ENCODE measurements at regions not wholly inside any gene's neighbourhood (a gene's known extent, or its start where the extent isn't known, plus 50 kb on each side); places are given as distances from the start of the nearest gene placed in this dataset.

DNA sequence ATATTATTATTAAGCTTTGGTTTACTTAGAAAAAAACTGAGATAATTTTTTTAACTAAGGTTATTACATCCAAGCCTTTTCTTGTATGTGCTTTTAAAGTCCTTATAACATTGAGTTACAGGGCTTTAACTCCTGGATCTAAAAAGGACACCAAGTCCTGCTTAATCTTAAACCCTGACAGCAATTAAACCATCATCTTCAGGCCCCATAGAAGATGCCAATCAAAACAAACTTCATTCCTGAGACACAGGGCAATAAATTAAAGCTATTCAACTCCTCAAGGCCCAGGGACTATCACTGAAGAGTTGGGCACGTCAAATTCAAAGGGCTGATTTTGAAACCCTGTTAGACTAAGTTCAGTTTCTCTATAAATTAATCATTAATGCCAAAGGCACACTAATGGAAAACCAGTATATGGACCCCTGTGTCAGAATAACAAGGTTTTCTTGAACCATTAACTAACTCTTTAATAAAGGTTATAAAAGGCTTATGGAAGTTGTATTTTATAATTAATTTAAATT lies 1152.6 kb downstream of the NSUN3 start:
- Histone ChIP-seq H3K4me3 (ENCODE audit: insufficient read depth in 1 of 2, low read depth in 1 of 2, low read length in 2 of 2) (no peak overlapping the region), H2BK120ac (ENCODE audit: low read depth, low read length) (no peak overlapping the region), H3K23ac (ENCODE audit: low read length in 2 of 2) (no peak overlapping the region), H3K4me2 (ENCODE audit: low read length, poor library complexity, severe bottlenecking) (no peak overlapping the region), H3K79me1 (replicated peaks; ENCODE audit: low read length, poor library complexity, severe bottlenecking) (no peaks in the 10 kb centered on the region), H4K8ac (ENCODE audit: low read length) (no peak overlapping the region), H3K27ac (ENCODE audit: low read length, poor library complexity, severe bottlenecking) (no peak overlapping the region), H2AK5ac (ENCODE audit: low read length, severe bottlenecking) (no peak overlapping the region), H2AFZ (ENCODE audit: low read depth, low read length) (no peak overlapping the region), H3K36me3 (ENCODE audit: control insufficient read depth in 1 of 2, insufficient read depth in 2 of 2, low read depth in 1 of 2, low read length in 2 of 2) (no peaks in the 10 kb centered on the region), H4K91ac (ENCODE audit: low read length) (no peak overlapping the region), H3K27me3 (ENCODE audit: control insufficient read depth in 1 of 2, insufficient read depth in 1 of 2, low read length in 2 of 2) (no peaks in the 10 kb centered on the region), H3K9ac (ENCODE audit: low read length) (no peak overlapping the region), H3K18ac (ENCODE audit: low read depth in 1 of 2, low read length in 2 of 2) (no peak overlapping the region), H3K4me1 (ENCODE audit: control insufficient read depth, insufficient read depth, low read depth, low read length) (no peaks in the 10 kb centered on the region), H3K4ac (ENCODE audit: low read depth in 1 of 2, low read length in 2 of 2) (no peak overlapping the region), H3K14ac (ENCODE audit: low read length in 2 of 2) (no peak overlapping the region), H2BK15ac (ENCODE audit: low read depth, poor library complexity, severe bottlenecking) (no peak overlapping the region), H2BK5ac (ENCODE audit: low read depth, low read length, poor library complexity, severe bottlenecking) (no peak overlapping the region), H2BK12ac (ENCODE audit: low read length in 2 of 2) (no peak overlapping the region), H3K9me3 (ENCODE audit: control insufficient read depth, low read length) (peaks cover 6% of the 10 kb centered on the region)
- no peak for DNase-seq
- 75% methylated on average over 1 of the region's 1 CpG for WGBS

GRCh38 chr3:95217661-95218060 lies 1154.8 kb downstream of the NSUN3 start:
- no peak overlapping the region for H4K91ac ChIP-seq (ENCODE audit: low read length)
- no peaks in the 10 kb centered on the region for H3K79me1 ChIP-seq (replicated peaks; ENCODE audit: low read length, poor library complexity, severe bottlenecking)
- H4K8ac ChIP-seq (ENCODE audit: low read length): no peak overlapping the region
- H2BK120ac ChIP-seq (ENCODE audit: low read depth, low read length): no peak overlapping the region
- DNase-seq: no peak
- no peaks in the 10 kb centered on the region for H3K27me3 ChIP-seq (ENCODE audit: control insufficient read depth in 1 of 2, insufficient read depth in 1 of 2, low read length in 2 of 2)
- no peak overlapping the region for H3K4me2 ChIP-seq (ENCODE audit: low read length, poor library complexity, severe bottlenecking)
- no peak overlapping the region for H3K18ac ChIP-seq (ENCODE audit: low read depth in 1 of 2, low read length in 2 of 2)
- no peak overlapping the region for H2AFZ ChIP-seq (ENCODE audit: low read depth, low read length)
- H2AK5ac ChIP-seq (ENCODE audit: low read length, severe bottlenecking): no peak overlapping the region
- H2BK5ac ChIP-seq (ENCODE audit: low read depth, low read length, poor library complexity, severe bottlenecking): no peak overlapping the region
- no peak overlapping the region for H3K23ac ChIP-seq (ENCODE audit: low read length in 2 of 2)
- no peak overlapping the region for H2BK15ac ChIP-seq (ENCODE audit: low read depth, poor library complexity, severe bottlenecking)
- no peaks in the 10 kb centered on the region for H3K4me1 ChIP-seq (ENCODE audit: control insufficient read depth, insufficient read depth, low read depth, low read length)
- no peak overlapping the region for H2BK12ac ChIP-seq (ENCODE audit: low read length in 2 of 2)
- H3K9ac ChIP-seq (ENCODE audit: low read length): no peak overlapping the region
- no peak overlapping the region for H3K14ac ChIP-seq (ENCODE audit: low read length in 2 of 2)
- no peaks in the 10 kb centered on the region for H3K36me3 ChIP-seq (ENCODE audit: control insufficient read depth in 1 of 2, insufficient read depth in 2 of 2, low read depth in 1 of 2, low read length in 2 of 2)
- H3K4ac ChIP-seq (ENCODE audit: low read depth in 1 of 2, low read length in 2 of 2): no peak overlapping the region
- H3K9me3 ChIP-seq (ENCODE audit: control insufficient read depth, low read length): peaks cover 6% of the 10 kb centered on the region
- no peak overlapping the region for H3K4me3 ChIP-seq (ENCODE audit: insufficient read depth in 1 of 2, low read depth in 1 of 2, low read length in 2 of 2)
- H3K27ac ChIP-seq (ENCODE audit: low read length, poor library complexity, severe bottlenecking): no peak overlapping the region

- Histone ChIP-seq H2AK5ac (ENCODE audit: low read length, severe bottlenecking) (no peak overlapping the region), H2AFZ (ENCODE audit: low read depth, low read length) (no peak overlapping the region), H3K27me3 (ENCODE audit: control insufficient read depth in 1 of 2, insufficient read depth in 1 of 2, low read length in 2 of 2) (no peaks in the 10 kb centered on the region), H3K23ac (ENCODE audit: low read length in 2 of 2) (no peak overlapping the region), H3K4me1 (ENCODE audit: control insufficient read depth, insufficient read depth, low read depth, low read length) (no peaks in the 10 kb centered on the region), H2BK15ac (ENCODE audit: low read depth, poor library complexity, severe bottlenecking) (no peak overlapping the region), H4K91ac (ENCODE audit: low read length) (no peak overlapping the region), H3K4me3 (ENCODE audit: insufficient read depth in 1 of 2, low read depth in 1 of 2, low read length in 2 of 2) (no peak overlapping the region), H2BK12ac (ENCODE audit: low read length in 2 of 2) (no peak overlapping the region), H3K9ac (ENCODE audit: low read length) (no peak overlapping the region), H2BK120ac (ENCODE audit: low read depth, low read length) (no peak overlapping the region), H4K8ac (ENCODE audit: low read length) (no peak overlapping the region), H3K36me3 (ENCODE audit: control insufficient read depth in 1 of 2, insufficient read depth in 2 of 2, low read depth in 1 of 2, low read length in 2 of 2) (no peaks in the 10 kb centered on the region), H2BK5ac (ENCODE audit: low read depth, low read length, poor library complexity, severe bottlenecking) (no peak overlapping the region), H3K27ac (ENCODE audit: low read length, poor library complexity, severe bottlenecking) (no peak overlapping the region), H3K4ac (ENCODE audit: low read depth in 1 of 2, low read length in 2 of 2) (no peak overlapping the region), H3K79me1 (replicated peaks; ENCODE audit: low read length, poor library complexity, severe bottlenecking) (no peaks in the 10 kb centered on the region), H3K9me3 (ENCODE audit: control insufficient read depth, low read length) (peaks cover 6% of the 10 kb centered on the region), H3K4me2 (ENCODE audit: low read length, poor library complexity, severe bottlenecking) (no peak overlapping the region), H3K18ac (ENCODE audit: low read depth in 1 of 2, low read length in 2 of 2) (no peak overlapping the region), H3K14ac (ENCODE audit: low read length in 2 of 2) (no peak overlapping the region)
- WGBS: no CpG with 5 or more reads among the region's 1 CpG
- no peak for DNase-seq
These were observed 1155.6 kb downstream of the NSUN3 start for GRCh38 chr3:95218484-95218883.

- Histone ChIP-seq H3K4me1 (ENCODE audit: control insufficient read depth, insufficient read depth, low read depth, low read length) (no peaks in the 10 kb centered on the region), H2AFZ (ENCODE audit: low read depth, low read length) (no peak overlapping the region), H3K9ac (ENCODE audit: low read length) (no peak overlapping the region)
These were observed 1163.6 kb downstream of the NSUN3 start for GRCh38 chr3:95226437-95226836.

More at GRCh38 chr3:95226437-95226836, 1163.6 kb downstream of the NSUN3 start:
- Histone ChIP-seq H3K14ac (ENCODE audit: low read length in 2 of 2) (no peak overlapping the region), H3K18ac (ENCODE audit: low read depth in 1 of 2, low read length in 2 of 2) (no peak overlapping the region), H3K4me3 (ENCODE audit: insufficient read depth in 1 of 2, low read depth in 1 of 2, low read length in 2 of 2) (no peak overlapping the region), H3K36me3 (ENCODE audit: control insufficient read depth in 1 of 2, insufficient read depth in 2 of 2, low read depth in 1 of 2, low read length in 2 of 2) (no peaks in the 10 kb centered on the region), H4K91ac (ENCODE audit: low read length) (no peak overlapping the region), H3K27ac (ENCODE audit: low read length, poor library complexity, severe bottlenecking) (no peak overlapping the region), H3K4ac (ENCODE audit: low read depth in 1 of 2, low read length in 2 of 2) (no peak overlapping the region), H2BK12ac (ENCODE audit: low read length in 2 of 2) (no peak overlapping the region), H2AK5ac (ENCODE audit: low read length, severe bottlenecking) (no peak overlapping the region), H3K23ac (ENCODE audit: low read length in 2 of 2) (no peak overlapping the region), H2BK5ac (ENCODE audit: low read depth, low read length, poor library complexity, severe bottlenecking) (no peak overlapping the region), H3K79me1 (replicated peaks; ENCODE audit: low read length, poor library complexity, severe bottlenecking) (no peaks in the 10 kb centered on the region), H2BK120ac (ENCODE audit: low read depth, low read length) (no peak overlapping the region), H3K4me2 (ENCODE audit: low read length, poor library complexity, severe bottlenecking) (no peak overlapping the region), H3K27me3 (ENCODE audit: control insufficient read depth in 1 of 2, insufficient read depth in 1 of 2, low read length in 2 of 2) (no peaks in the 10 kb centered on the region), H3K9me3 (ENCODE audit: control insufficient read depth, low read length) (peaks cover 16% of the 10 kb centered on the region), H2BK15ac (ENCODE audit: low read depth, poor library complexity, severe bottlenecking) (no peak overlapping the region), H4K8ac (ENCODE audit: low read length) (no peak overlapping the region)
- DNase-seq: no peak
- WGBS: 40% methylated on average over 1 of the region's 5 CpGs
